Stimulated activated CD4-positive, alpha-beta T cell treated with anti-CD3 and anti-CD28 coated beads, Interleukin-2, amount 100 ng/mL, for 48 hours (primary cell): ENCODE measurements at regions not wholly inside any gene's neighbourhood (a gene's known extent, or its start where the extent isn't known, plus 50 kb on each side); places are given as distances from the start of the nearest gene placed in this dataset.

Experiments
- DNase-seq, 2 donors: peaks; one replicate each; pipeline ENCODE4 v3.0.0-alpha.2; 2020

DNA sequence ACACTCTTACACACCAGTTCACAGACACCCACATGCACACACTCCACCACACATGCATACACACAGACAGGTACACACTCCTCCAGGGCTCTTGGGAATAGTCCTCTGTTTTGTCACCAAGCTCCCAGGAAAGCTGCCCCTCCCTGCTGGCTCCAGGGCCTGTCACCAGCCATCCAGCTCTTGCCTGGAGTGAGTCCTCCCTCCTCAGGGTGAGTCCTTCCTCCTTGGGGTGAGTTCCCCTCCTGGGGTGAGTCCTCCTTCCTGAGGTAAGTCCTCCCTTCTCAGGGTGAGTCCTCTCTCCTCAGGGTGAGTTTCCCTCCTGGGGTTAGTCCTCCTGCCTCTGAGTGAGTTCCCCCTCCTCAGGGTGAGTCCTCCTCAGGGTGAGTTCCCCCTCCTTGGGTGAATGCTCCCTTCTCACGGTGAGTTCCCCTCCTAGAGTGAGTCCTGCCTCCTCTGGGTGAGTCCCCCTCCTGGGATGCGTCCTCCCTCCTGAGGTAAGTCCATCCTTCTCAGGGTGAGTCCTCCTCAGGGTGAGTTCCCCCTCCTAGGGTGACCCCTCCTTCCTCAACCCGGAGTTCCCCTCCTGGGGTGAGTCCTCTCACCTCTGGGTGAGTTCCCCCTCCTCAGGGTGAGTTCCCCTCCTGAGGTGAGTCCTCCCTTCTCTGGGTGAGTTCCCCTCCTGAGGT lies 100.6 kb upstream of the FGF3 start:
- no peak for DNase-seq

DNA sequence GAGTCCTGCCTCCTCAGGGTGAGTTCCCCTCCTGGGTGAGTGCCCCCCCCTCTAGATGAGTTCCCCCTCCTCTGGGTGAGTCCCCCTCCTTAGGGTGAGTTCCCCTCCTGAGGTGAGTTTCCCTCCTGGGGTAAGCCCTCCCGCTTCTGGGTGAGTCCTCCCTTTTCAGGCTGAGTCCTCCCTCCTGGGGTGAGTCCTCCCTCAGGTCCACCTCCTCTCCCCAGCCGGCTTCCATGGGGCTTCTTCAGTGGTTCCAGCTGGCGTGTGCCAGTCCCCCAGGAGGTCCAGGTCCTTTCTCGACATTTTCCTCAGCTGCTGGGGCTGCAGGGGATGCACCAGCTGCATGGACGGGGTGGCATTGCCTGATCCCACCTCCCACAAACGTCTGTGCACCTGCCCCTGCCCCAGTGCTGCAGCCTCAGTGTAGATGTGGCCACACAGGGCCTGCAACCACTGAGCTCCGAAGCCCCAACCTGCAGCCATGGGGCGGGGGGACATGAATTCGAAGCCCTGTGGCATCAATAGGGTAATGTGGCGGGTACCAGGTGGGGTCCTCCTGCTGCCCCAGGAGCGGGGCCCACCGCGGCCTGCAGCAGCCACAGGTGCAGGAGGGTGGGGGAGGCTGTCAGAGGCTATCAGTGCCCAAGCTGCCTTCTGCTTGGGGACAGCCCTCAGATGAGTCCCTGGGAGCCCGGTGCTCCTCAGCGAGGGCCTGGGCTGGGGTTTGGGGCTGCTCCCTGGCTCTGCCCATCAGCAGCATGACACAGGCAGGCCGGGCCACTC lies 101.3 kb upstream of the FGF3 start:
- no peak for DNase-seq

DNA sequence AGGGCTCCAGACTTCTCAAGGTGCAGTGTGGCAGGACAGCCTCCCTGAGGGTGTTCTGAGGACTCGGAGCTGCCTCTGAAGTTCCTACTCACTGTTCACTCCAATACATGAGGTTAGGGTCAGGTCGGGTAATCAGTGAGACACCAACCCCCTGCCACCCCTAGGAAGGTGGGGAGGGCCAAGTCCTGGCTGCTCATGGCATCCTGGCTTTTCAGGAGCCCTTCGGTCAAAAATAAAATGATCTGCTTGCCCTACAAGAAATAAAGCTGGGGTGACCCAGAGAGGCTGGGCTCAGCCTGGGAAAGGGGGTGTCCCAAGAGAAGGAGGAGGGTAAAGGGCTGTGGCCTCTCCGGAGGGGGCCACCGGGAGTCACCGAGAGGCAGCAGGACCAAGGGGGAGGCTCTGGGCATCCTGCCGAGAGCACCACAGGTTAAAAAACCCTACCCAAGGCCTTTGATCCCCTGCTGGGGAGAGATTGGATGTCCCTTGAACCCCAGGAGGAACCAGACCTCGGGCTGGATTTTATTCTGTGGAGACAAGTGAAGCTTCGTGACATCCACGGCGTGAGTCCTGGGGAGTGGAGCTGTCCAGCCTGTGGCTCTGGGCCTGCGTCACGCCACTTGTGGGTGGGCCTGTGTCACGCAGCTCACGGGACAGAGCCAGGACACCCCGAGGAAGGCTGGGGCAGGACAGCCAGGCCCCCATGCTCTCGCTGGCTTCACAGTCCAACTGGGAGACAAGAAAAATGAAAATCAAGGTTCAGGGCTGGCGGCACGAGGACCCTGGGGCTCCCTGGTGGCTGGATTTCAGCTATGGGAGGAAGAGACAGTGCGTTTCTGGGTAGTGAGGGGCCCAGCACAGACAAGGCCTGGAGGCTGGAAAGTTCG lies 102.2 kb upstream of the FGF3 start:
- no peak for DNase-seq

DNA sequence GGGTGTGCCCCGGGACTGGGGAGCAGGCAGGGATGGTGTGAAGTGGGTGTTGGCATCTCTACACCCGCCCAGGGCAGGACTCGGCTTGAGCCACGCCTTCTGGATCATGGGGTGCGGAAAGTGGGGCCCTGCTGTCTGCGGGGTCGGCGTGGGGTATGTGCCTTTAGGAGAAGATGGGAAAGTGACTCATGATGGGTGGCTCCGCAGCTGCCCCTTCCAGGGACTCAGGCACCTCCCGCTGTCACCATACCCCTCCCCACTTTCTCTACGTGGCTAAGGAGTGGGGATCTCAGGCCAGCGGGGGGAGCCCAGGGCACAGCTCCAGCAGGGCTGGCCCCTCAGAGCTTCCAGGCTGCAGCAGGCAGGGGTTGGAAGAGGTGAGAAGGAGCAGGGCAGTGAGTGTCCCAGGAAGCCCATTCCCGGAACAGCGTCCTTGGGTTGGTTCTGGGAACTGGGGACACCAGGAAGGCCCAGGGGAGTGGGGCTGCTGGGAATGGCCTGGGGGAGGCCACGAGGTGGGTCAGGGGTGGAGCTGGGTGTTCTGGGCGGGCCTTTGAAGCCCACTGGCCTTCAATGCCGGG lies 102.9 kb upstream of the FGF3 start:
- no peak for DNase-seq

DNA sequence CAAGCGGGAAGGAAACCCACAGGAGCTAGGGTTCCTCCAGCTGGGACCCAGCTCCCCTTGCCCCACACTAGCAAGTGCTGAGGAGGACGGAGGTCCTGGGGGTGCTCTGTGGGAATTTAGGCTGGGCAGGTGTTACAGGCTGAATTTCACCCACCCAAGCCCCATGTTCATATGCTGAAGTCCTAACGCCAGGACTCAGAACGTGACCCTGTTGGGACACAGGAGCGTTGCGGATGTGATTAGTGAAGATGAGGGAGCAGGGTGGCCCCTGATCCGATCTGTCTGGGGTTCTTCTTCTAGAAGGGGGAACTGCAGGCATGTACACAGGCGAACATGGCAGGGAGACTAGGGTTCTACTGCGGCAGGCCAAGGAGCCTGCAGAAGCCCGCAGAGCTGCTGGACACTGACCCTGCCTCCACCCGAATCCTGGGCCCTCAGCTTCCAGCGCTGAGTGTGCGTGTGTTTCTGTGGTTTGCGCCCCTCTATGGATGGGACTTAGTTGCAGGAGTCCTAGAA lies 103.4 kb upstream of the FGF3 start:
- DNase-seq, result no peak

DNA sequence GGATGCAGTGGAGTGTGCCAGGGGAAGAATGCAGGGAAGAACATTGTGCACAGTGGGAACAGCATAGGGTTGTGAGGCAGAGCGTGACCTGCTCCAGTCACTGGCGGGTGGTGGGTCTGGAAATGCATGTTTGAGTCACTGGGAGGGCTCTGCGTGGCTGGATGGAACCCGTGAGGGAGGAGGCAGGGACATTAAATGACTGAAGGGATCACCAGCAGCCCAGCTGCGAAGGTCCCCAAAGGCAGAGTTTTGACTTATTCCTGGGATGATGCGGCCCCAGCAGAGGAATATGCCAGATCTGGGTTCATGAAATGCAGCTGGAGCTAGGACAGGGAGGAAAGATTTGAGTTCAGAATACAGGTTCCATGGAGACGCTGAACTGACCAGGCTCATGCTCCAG lies 104.0 kb upstream of the FGF3 start:
- DNase-seq, result no peak

DNA sequence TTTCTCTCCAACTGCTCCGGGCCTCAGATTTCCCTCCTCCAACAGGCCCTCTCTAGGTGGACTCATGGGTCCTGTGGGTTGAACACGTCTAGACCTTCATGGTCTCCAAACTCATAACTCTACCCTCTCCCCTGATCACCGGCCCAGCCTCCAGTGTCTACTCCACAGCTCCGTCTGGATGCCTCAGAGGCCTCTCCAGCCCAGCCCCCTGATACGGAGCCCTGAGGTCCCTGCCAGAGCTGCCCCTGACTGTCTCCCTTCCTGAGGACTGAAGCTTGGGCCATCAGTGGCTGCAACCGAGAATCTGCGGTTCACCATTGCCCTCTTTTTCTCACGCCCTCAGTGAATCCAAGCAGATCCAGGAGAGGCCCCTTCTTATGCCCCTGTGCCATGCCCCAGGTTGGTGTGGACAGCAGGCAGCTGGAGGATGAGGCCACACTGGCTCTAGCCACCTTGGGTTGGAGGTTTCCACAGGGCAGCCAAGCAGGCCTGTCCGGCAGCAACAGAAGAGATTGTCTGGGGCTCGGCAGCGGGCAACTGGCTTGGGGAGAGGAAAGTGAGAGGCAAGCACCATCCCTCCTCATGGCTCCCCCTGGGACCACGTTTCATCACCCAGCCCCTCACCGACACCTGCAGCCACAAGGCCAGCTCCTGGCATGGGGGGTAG lies 104.6 kb upstream of the FGF3 start:
- no peak for DNase-seq

DNA sequence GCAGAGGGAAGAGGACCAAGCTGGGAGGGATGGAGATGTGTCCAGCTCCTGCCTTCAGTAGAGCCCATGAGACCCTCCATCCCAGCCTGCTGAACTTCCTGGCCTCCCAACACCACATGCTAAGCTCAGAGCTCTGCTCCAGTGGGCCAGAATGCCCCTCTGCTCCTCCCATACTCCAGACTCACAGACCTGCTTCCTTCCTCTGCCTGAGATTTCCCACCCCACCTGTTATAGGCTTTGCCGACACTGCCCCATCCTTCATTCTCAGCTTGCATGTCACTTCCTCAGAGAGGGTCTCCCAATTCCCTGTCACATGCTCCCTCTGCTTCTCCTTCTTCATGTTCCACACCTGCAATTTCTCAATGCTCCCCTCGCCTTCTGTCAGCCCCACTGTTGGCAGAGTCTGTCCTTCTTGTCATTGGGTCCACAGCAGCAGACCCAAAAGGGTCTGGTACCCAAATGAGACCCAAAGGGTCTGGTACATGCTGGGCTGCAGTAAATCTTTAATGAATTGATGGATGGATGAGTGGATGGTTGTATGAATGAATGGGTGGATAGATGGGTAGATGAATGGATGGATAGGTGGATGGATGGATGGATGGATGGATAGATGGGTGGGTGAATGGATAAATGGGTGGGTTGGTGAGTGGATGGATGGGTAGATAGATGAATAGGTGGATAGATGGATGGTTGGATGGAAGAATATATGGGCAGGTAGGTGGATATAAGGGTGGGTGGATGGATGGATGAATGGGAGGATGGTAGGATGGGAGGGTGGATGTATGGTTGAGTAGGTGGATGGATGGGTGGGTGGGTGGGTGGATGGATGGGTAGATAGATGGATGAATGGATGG lies 105.3 kb upstream of the FGF3 start:
- DNase-seq, result no peak

DNA sequence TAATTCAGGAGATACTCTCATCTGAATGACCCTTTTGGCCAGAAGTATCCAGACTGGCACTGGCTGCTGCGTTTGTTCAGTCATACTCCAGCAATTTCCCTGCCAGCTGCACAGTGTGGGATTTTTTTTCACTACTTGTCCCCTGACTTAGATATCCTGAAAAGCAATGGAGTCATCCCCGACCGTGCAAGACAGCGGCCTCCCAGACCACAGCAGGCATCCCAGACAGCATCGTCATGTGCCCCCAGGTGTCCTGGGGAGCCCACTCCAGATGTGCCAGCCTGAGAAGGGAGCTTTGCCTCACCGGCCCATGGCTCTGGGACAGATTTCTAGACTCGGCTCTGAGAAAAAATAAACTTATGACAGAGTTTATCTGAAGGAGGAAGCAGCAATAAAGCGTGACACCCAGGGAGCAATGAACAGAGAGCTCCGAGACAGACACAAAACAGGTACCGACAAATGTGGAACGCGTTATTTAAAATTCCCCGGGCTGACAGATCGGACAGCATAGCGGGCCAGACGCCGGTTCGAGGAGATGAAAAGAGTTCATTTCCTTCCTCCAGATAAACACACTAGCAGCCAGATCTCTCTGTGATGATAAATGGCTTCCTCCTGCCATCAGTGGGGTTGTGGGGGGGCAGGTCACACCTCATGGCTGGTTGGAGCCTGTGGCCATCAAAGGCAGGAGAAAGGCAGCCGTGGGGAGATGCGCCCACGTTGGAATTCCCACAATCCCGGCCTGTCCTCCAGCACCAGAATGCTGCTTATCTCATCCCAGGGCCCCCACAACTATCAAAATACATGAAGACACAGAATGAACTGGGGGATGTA lies 106.4 kb upstream of the FGF3 start:
- DNase-seq, result no peak

DNA sequence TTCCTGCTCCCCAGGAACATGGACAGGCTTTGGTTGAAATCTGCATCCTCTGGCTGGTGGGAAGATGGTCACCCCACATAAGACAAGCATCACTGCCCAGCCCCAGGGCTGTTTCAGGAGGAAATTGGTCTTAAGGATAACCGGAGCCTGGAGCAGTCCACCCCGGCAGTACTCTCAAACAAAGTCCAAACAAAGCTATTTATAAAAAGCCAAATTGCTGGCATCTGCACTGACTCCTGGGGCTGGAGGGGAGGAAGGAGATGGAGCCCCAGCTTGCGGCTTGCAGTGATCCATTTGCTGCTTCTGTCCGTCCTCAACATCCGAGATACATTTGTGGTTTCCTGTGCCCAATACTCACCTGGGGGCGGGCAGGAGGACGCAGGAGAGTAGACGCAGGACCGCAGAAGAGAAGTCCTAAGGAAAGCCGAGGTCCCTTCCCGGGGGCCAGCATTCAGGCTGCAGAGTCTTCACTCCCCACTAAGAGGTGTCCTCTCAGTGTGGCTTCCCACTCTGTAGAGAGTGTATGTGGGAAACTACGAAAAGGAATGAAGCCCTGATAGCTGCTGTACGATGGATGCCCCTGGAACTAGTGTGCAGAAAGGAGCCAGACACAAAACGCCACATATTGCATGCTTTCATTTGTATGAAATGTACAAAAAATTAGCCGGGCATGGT lies 107.3 kb upstream of the FGF3 start:
- no peak for DNase-seq

DNA sequence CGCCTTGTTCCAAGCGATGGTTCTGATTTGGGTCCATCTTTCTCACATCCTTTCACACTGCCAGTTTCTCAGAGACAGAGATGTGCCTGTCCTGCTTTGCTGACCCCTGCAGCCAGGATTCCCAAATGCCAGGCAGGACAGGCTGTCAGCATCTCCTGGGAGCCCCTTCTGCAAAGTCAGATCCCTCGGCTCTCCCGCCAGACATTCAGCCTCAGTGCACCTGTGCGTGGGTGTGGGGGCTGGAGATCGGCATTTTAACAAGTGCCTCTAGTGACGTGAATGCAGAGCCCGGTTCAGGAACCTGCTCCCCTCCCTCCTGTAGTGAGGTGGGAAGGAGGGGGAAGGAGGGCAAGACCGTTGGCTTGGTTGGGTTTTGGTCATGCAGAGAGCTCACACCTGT lies 108.9 kb upstream of the FGF3 start:
- no peak for DNase-seq

DNA sequence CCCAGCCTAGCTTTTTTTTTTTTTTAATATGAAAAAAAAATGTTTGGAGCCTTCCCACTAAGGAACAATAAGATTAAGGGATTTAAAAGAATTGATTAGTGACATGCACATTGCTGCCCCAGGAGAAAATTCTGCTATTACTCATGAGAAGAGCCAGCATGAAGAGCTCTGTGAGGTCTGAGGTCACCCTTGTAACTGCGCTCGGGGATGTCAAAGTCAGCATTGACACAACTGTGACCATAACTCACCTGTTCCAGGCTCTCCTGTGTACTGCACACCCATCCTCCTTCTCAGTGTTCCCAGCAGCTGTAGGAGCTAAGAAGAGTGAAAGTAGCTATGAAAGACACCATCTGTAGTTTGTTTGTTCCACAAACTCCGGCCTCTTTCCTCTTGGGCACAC lies 109.8 kb upstream of the FGF3 start:
- no peak for DNase-seq

DNA sequence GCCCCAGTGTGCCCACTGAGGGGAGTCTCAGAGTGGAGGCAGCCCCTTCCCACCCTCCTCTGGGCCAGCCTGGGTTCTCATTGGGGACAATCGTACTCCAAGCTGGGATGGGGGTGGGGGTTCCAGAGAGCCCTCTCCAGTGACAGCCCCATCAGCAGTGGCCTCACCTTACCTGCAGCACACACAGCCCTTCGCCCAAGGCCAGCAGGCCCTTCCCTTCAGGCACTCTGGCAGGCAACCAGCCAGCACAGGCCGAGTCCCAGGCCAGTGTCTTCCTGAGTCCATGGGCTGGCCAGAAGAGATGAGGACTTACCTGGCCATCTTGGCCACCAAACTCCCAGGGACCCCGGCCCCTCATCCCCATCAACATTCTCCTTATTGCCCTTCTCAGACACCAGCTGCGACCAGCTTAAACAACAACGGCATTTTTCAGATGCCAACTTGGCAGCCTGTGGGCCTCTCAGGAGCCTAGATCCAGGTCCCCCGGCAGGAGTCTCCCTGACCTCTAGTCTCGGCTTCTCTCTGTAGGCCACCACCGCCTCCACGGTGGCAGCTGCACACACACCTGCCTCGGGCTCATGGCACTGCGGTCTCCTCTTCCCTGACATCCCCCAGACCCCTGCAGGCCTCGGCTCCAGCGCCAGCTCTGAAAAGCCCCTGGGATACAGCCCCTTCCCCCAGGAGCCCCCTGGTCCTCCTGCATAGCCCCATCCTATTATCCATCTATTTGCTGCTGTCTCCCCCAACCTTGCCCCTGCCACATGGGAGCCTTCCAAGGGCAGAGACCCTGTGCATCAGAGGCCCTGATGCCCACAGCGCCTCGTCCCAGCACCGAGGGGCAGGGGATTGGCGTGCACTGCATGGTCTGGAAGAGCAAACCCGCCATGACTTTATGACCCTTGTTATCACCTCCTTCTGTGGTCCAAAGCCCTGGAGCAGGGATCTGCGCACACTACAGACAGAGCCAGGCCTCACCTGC lies 111.2 kb upstream of the FGF3 start:
- no peak for DNase-seq

DNA sequence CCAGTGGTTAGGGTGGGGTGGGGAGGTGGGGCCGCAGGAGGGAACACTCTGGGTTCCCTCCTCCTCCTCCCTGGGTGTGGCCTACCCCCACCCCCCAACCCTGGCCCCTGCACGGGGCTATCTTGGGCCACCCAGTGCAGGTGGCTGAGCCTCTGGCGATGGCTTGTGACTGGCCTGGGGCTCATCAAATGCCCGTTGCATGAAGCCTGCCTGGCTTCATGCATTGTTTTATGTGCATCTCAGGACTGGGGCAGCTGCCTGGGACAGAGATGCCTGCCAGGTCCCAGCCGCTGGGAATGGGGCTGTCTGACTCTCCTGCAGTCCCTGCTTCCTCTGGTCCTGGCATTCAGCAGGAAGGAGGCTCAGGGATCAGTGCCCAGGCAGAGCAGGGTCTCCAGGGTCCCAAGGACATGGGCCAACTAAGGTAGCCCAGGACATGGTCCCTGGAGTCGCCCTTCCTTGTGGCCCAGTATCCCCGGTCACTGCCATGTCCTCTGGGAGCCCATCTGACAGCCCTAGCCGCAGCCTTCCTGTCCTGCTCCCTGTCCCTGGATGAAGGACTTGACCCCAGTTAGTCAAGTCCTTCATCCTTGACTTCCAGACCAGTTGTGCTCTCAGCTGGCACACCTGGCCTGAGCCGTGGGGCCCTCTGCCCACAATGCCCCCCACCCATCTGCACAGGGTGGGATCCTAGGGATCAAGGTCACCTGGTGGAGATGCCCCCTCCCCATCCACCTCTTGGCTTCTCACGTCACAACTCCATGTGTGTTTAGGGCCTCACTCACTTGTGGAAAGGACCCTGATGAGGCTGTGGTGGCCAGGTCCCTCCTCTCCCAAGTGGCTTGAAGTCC lies 112.1 kb upstream of the FGF3 start:
- no peak for DNase-seq

DNA sequence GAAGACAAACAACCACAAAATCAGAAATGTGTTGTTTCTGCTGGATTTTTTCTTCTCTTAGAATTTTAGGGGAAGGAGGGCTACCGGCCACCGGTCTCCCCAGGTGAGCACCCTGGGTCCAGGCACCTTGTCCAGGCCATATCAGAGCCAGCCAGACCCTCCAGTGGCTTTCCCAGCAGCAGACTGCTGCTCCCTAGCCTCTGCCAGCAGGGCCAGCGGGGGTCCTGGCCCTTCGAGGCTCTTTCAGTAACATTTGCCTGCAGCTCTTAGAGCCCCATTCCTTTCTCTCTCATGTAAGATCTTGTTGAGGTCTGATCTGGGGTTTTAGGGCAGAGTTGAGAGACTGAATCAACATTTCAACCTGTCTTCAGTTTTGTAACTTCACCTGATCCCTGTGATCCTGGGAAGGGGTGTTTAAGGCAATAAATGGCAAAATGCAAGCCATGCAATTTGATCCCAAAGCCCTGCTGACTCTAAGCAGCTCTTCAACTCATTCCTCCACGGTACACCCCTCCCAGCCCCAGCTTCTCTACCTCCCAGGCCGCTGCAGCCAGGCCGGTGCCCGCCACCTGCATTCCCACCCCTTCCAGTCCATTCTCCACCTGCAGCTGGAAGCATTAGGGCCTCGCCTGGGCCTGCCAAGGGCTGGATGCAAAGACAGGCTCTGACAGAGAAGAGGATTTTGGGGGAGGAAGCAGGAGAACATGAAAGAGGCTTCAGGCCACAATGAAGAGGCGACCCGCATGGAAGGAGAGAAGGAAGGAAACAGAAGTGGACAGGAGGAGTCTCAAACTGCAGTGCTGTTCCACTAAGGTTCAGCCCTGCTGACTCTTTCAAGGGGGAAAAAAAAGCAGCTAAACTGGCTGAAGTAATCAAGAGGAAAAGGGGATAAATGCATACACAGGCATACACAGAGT lies 113.0 kb upstream of the FGF3 start:
- no peak for DNase-seq

DNA sequence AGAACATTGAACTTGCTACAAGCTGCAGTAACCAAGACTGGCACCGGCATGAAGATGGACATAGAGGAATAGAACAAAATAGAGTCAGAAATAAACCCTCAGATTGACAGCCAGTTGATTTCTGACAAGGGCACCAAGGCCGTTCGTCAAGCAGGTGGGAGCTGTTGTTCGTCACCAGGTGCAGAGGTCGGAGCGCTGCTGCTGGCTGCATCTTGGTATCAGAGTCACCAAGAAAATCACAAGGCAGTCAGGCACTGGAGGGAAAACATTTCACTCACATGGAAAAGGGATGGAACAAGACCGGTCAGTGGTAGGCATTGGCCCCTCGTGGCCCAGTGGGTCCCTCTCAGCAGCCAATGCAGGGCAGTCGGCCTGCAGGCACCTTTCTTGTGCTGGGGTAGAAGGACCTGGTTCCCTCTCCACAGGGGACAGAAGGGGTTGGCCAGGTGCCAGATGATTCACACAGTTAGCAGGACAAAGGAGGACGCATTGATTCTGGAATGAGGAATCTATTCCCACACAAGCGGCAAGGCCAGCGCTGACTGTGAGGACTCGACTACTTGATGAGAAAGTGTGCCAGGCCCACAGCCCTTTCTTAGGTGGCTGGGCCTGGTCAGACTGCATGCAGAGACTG lies 115.8 kb upstream of the FGF3 start:
- DNase-seq, result no peak
